Urinary bladder (tissue), 3 donors: ENCODE measurements at regions not wholly inside any gene's neighbourhood (a gene's known extent, or its start where the extent isn't known, plus 50 kb on each side); places are given as distances from the start of the nearest gene placed in this dataset.

Experiments used
- DNase-seq: peaks from one replicate; pipeline ENCODE4 v3.0.0-alpha.2; 2015; ENCODE audit errors: extremely low spot score
- H3K27ac ChIP-seq: one replicate; pipeline ENCODE4 v1.5.1; 2013; ENCODE audit warnings: low read depth, mild to moderate bottlenecking, moderate library complexity
- H3K36me3 ChIP-seq: one replicate; pipeline ENCODE4 v1.6.1; 2013; ENCODE audit warnings: mild to moderate bottlenecking, moderate library complexity; ENCODE audit not compliant: insufficient read depth
- H3K4me1 ChIP-seq: one replicate; pipeline ENCODE4 v1.6.1; 2013; ENCODE audit warnings: mild to moderate bottlenecking, moderate library complexity; ENCODE audit not compliant: insufficient read depth
- H3K4me3 ChIP-seq: one replicate; pipeline ENCODE4 v1.5.1; 2013; ENCODE audit warnings: low read depth, low read length
- WGBS: extraction: QIAGEN DNeasy Blood & Tissue Kit; methylation state at CpG from one replicate; pipeline ENCODE4 v1.1.7; 2013; 5-methylcytosine and 5-hydroxymethylcytosine counted together
- donor health status: healthy with polysubstance abuse.
- donor health status: healthy.

DNA sequence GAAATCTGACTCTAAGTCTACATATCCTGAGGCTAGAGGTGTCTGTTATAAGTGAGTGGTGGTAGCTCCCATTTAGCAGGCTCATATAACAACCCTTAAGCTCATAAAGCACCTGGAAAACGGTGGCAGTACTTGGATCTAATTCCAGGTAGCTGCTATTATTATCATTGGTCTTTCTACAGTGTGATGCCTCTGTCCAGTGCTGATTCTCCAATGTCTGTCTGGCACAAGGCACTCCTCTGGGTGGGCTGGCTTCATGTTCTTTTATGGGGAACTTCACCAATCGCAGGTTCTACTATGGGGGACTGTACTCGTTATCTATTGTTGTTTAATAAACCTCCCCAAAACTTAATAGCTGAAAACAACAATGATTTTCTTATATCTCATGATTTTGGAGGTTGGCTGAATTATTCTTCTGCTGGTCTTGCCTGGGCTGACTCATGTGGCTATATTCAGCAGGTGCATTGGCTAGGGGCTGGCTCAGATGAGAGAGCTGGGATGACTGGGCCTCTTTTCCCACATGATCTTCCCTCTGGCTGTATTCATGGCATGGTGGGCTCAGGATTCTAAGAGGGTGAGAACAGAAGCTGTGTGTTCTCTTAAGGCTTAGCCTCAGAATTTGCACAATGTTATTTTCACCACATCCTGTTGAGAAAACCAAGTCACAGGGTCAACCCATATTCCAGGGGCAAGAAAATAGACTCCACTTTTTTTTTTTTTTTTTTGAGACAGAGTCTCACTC, 93.0 kb upstream of the PCGF5 start:
- 65% methylated on average over 3 of the region's 3 CpGs for WGBS
- DNase-seq: no peak
- H3K4me3 ChIP-seq: no peak overlapping the region
- H3K36me3 ChIP-seq: no peaks in the 10 kb centered on the region
- H3K27ac ChIP-seq: no peak overlapping the region
- H3K4me1 ChIP-seq: no peaks in the 10 kb centered on the region

DNA sequence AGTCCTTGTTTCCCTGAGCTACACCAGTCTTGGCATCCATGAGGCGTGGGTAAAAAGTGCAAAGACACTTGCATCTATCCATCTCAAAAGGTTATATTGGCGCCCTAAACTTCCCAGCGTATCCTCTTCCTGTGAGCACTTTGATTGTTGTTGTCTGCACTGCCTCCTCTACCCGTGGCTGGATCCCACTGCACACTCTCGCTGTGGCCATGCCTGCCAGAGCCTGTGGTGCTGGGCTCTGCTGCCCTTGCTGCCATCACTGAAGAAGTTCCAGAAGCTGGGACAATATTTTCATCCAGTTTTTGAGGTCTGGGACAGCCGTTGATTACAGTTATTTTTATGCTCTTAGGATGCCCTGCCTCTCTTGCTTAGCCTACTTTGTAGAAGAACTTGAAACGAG, 85.3 kb upstream of the PCGF5 start:
- Histone ChIP-seq H3K4me3 (no peak overlapping the region), H3K27ac (no peak overlapping the region), H3K4me1 (no peaks in the 10 kb centered on the region), H3K36me3 (no peaks in the 10 kb centered on the region)
- WGBS: 73% methylated on average over 7 of the region's 7 CpGs
- DNase-seq: no peak

DNA sequence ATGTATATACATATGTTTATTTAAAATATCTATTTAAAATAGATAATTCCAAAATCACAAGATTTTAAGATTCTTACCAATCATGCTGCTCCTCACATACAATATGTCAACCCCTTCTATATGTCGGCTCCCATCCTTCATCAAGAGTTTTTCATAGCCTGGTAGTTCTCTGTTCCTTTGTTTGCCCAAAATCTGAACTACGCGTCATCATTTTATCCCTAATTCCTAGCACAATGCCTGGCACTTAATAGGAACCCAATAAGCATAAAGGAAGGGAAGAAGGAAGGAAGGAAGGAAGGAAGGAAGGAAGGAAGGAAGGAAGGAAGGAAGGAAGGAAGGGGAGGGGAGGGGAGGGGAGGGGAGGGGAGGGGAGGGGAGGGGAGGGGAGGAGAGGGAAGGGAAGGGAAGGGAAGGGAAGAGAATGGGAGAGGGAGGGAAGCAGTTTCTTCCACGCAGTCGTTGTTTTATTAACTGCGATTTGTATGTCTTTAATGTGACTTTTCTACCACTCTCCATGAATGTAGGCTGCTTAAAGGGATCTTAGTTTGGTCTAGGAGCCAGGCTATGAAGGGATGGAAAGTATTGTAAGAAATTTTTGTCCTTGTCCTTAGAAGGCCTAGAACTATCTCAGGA, 83.3 kb upstream of the PCGF5 start:
- Histone ChIP-seq H3K4me3 (no peak overlapping the region), H3K27ac (no peak overlapping the region), H3K36me3 (no peaks in the 10 kb centered on the region), H3K4me1 (no peaks in the 10 kb centered on the region)
- 95% methylated on average over 6 of the region's 6 CpGs for WGBS
- no peak for DNase-seq

DNA sequence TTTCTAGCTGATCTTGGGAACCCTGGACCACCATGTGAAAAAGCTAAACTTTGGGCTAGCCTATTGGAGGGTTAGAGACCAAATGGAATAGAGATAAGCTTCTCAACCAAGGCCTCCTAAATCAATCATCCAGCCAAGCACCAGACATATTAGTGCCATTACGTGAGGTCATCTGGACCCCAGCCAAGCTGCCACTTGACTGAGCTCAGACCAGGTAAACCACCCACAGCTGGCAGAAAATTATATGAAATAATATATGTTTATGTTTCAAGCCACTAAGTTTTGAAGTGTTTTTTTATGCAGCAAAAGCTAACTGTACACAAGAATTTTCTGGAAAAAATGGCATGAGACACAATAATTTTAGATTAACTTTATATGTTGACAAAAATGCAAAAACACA, 82.6 kb upstream of the PCGF5 start:
- no peak for DNase-seq
- Histone ChIP-seq H3K4me3 (no peak overlapping the region), H3K27ac (no peak overlapping the region), H3K4me1 (no peaks in the 10 kb centered on the region), H3K36me3 (no peaks in the 10 kb centered on the region)
- 62% methylated on average over 1 of the region's 1 CpG for WGBS

DNA sequence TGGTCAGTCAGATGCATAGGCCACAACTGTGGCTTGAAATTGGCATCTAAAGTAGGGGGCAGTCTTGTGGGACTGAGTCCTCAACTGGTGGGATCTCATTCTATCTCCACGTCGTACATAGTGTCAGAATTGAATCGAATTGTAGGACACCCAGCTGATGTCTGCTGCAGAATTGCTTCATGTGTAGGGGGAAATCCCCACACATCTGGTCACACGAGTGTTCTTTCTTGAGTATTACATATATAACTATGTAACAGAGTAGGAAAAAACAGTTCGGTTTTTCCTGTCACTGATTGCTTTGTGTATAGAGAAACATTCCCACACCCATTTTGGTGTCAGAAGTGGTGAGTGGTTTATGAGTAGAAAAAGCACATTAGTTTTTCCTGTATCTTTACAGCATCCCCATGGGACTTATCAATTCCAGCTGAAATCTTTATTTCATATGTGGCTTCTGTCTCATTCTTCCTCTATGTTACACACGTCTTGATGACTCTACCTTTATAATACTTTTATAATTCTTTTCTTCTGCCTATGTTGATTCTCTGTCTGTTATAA, 79.4 kb upstream of the PCGF5 start:
- Histone ChIP-seq H3K4me1 (no peaks in the 10 kb centered on the region), H3K36me3 (no peaks in the 10 kb centered on the region), H3K27ac (no peak overlapping the region), H3K4me3 (no peak overlapping the region)
- DNase-seq: no peak
- 51% methylated on average over 6 of the region's 6 CpGs for WGBS

DNA sequence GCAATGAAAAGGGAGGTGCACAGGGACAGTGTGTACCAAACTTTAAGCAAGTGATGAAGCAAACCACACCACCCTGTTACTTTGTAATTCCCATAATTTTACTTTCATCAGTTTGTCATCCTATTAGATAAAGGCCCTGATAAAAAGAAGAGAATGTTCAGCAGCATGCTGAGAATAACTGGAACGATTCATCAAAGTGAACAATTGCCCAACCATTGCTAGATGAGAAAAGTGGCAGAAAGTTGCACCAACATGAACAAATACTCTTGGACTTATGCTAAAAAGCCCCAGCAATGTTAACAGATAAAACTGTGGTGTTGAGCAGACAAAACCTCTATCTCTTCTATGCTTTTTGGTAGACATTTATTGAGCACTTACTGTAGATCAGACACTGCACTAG, 75.5 kb upstream of the PCGF5 start:
- WGBS: 0% methylated on average over 1 of the region's 1 CpG
- Histone ChIP-seq H3K4me3 (no peak overlapping the region), H3K4me1 (no peaks in the 10 kb centered on the region), H3K27ac (no peak overlapping the region), H3K36me3 (no peaks in the 10 kb centered on the region)
- DNase-seq: no peak

DNA sequence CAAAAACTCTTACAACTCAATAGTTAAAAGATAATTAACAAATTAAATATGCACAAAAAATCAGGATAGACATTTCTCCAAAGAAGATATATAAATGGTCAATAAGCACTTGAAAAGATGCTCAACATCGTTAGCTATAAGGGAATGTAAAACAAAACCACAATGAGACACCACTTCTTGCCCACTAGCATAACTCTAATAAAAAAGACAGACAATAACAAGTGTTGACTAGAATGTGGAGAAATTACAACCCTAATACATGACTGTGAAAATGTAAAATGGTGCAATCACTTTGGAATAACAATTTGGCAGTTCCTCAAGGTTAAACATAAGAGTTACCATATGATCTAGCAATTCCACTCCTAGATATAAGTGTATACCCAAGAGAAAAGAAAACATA, 74.3 kb upstream of the PCGF5 start:
- no peak overlapping the region for H3K4me3 ChIP-seq
- no peak for DNase-seq
- 71% methylated on average over 1 of the region's 1 CpG for WGBS
- H3K27ac ChIP-seq: no peak overlapping the region
- no peaks in the 10 kb centered on the region for H3K36me3 ChIP-seq
- no peaks in the 10 kb centered on the region for H3K4me1 ChIP-seq

DNA sequence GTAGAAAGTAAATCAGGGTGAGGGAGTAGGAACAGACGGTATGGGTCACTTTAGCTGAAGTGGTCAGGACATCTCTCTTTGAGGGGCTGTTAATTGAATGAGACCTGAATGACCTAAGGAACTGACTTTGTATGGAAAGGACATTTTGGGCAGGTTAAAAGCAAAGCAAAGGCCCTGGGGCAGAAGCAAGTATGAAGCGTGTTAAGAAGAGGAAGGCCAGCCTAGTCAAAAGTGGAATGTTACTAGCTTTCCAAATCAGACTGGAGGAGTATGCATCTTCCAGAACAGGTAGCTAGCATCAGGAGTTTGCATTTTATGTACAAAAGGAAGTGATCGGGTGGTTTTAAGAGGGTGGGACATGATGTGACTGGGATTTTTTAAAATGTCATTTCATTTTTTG, 70.9 kb upstream of the PCGF5 start:
- WGBS: 92% methylated on average over 3 of the region's 3 CpGs
- no peak overlapping the region for H3K4me3 ChIP-seq
- H3K4me1 ChIP-seq: no peaks in the 10 kb centered on the region
- no peak overlapping the region for H3K27ac ChIP-seq
- no peak for DNase-seq
- no peaks in the 10 kb centered on the region for H3K36me3 ChIP-seq

DNA sequence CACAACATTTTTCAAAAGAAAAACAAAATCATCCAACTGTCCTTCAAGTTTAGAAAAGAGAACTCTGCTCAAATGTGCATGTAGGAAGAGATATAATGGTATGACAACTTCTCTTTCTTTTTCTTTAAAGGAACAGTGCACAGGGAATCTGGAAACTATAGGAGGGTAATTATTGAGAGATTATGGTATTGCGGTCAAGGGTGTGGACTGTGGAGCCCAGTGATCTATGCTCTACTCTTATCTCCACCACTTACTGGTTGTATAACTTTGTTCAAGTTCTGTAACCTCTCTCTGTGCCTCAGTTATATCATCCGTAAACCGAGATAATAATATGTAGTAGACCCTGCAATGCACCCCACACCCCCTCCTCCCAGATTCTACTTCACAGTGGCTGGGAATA, 69.8 kb upstream of the PCGF5 start:
- Histone ChIP-seq H3K4me1 (no peaks in the 10 kb centered on the region), H3K27ac (no peak overlapping the region), H3K4me3 (no peak overlapping the region), H3K36me3 (no peaks in the 10 kb centered on the region)
- 92% methylated on average over 3 of the region's 3 CpGs for WGBS
- DNase-seq: no peak

DNA sequence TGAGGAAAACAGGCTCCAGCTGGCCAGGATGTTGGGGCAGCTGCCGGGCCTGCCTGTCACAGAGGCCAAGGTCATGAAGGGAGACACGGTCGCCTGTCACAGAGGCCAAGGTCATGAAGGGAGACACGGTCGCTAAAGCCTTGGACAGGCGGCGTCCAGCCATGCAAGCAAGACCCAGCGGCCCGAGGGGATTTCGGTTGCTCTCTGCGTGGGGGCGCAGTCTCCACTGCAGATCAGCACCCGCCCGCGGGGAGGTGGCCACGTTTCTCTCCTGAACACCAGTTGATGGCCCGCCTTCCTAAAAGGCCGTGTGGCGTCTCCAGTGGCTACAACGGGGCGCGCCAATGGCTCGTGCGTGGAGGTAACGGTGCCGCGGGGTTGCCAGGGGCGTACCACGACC, 67.0 kb upstream of the PCGF5 start:
- Histone ChIP-seq H3K4me3 (no peak overlapping the region), H3K4me1 (no peaks in the 10 kb centered on the region), H3K36me3 (no peaks in the 10 kb centered on the region), H3K27ac (no peak overlapping the region)
- DNase-seq: no peak
- 94% methylated on average over 29 of the region's 29 CpGs for WGBS

DNA sequence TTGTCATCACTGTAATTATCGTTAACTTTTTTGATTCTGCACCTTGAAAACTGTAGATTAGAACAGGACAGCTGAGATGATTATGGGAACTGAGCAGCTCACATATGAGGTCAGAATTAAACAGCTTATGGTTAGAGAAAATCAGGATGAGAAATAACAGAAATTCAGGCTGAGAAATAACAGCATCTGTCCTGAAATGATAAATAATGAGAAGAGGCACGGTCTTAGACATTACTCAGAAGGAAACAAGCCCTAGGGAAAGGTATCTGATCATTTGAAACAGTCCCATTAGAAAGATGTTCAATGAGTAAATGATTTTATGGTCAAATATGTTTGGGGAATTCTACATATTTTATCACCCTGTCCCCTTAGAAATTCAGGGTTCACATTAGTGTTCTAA, 65.6 kb upstream of the PCGF5 start:
- H3K4me1 ChIP-seq: no peaks in the 10 kb centered on the region
- H3K36me3 ChIP-seq: no peaks in the 10 kb centered on the region
- no peak for DNase-seq
- 76% methylated on average over 2 of the region's 2 CpGs for whole genome bisulfite sequencing
- no peak overlapping the region for H3K4me3 ChIP-seq
- H3K27ac ChIP-seq: no peak overlapping the region

DNA sequence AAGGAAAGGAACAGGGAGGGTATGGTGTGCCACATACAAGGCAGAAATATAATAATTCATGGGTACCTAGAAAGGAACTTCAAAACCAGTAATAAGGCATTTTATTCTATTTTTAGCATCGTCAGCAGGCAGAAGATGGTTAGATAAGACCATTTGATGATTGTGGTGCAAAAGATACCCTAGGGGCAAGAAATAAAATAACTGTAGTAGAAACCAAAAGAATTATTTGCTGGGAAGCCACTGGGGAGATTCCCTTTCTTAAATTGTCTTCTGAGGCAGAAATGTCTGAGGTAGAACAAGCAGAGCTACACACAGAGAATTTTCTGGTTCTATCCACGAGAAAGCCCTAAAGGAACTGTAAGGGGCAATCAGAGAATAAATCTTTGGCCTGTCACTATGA, 64.3 kb upstream of the PCGF5 start:
- Histone ChIP-seq H3K36me3 (no peaks in the 10 kb centered on the region), H3K4me3 (no peak overlapping the region), H3K4me1 (no peaks in the 10 kb centered on the region), H3K27ac (no peak overlapping the region)
- DNase-seq: no peak
- 77% methylated on average over 2 of the region's 2 CpGs for whole genome bisulfite sequencing

DNA sequence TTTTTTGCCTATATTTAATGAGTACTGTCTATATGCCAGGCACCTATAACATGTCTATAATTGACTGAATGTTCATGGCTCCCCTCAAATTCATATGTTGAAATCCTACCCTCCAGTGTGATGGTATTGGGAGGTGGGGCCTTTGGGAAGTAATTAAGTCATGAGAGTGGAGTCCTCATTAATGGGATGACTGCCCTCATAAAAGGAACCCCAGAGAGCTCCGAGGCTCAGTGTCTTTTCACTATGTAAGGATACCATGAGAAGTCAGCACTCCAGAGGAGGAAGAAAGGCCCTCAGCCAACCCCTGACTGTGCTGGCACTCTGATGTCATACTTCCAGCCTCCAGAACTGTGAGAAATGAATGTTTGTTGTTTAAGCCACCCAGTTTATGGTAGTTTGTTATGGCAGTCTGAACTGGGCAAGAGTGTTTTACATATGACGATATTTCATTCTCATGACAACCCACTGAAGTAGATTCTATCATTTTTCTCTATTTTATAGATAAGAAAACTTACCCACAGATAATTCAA, 61.1 kb upstream of the PCGF5 start:
- Histone ChIP-seq H3K4me3 (no peak overlapping the region), H3K36me3 (no peaks in the 10 kb centered on the region), H3K27ac (no peak overlapping the region), H3K4me1 (no peaks in the 10 kb centered on the region)
- WGBS: 76% methylated on average over 2 of the region's 2 CpGs
- DNase-seq: no peak

DNA sequence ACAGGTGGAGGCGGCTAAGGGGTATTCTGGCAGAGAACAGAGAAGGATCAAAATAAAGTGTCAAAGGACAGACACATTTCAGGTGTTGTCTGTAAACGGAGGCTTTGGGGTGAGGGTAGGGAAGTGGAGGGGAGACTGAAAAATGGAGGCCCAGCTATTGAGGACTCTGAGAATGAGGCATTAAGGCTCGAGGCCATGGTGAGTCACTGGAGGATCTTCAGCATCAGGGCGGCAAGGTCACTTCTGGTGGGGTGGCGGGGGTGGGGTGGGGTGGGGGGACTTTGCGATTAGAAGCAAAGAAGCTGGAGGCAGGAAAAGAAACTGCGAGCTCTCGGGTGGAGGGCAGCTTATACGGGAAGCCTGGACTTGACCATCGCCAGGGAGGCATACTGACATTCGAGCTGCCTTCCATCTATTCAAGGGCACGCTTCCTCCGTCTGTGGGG, 58.4 kb upstream of the PCGF5 start:
- Histone ChIP-seq H3K4me1 (no peaks in the 10 kb centered on the region), H3K27ac (peak overlapping the region; percentile 97), H3K4me3 (peak overlapping the region; percentile 99), H3K36me3 (no peaks in the 10 kb centered on the region)
- no peak for DNase-seq
- 13% methylated on average over 13 of the region's 13 CpGs for WGBS
